Type B pancreatic cell (in vitro differentiated cells): ENCODE measurements at regions not wholly inside any gene's neighbourhood (a gene's known extent, or its start where the extent isn't known, plus 50 kb on each side); places are given as distances from the start of the nearest gene placed in this dataset.
A peak's percentile ranks its signal among the peaks of the same experiment; 100 is the strongest.

Source experiments
- DNase-seq: peaks from one replicate; pipeline ENCODE4 v3.0.0; 2021; ENCODE audit warnings: mixed read lengths; ENCODE audit not compliant: unreplicated experiment; ENCODE audit errors: extremely low spot score
- H3K27ac Mint-ChIP-seq: 2 replicates; pipeline ENCODE4 v1.8.0; 2021; ENCODE audit warnings: mild to moderate bottlenecking, mixed read lengths
- H3K27me3 Mint-ChIP-seq: 2 replicates; pipeline ENCODE4 v1.8.0; 2021; ENCODE audit warnings: mixed read lengths
- H3K36me3 Mint-ChIP-seq: 2 replicates; pipeline ENCODE4 v1.8.0; 2021; ENCODE audit warnings: mixed read lengths
- H3K4me1 Mint-ChIP-seq: one replicate; pipeline ENCODE4 v1.8.0; 2021; ENCODE audit warnings: mixed read lengths; ENCODE audit not compliant: unreplicated experiment
- H3K4me3 Mint-ChIP-seq: 2 replicates; pipeline ENCODE4 v1.8.0; 2021; ENCODE audit warnings: mild to moderate bottlenecking, mixed read lengths
- H3K9me3 Mint-ChIP-seq: 2 replicates; pipeline ENCODE4 v1.8.0; 2021; ENCODE audit warnings: mixed read lengths
- CTCF ChIP-seq: fragments of 200-600 bp; sonication (generic); conservative IDR thresholded peaks from 2 replicates; pipeline ENCODE4 v1.5.0; 2021; ENCODE audit warnings: antibody characterized with exemption, mild to moderate bottlenecking

- peak overlapping the region; percentile 80 for H3K27ac Mint-ChIP-seq
- no peaks in the 10 kb centered on the region for H3K36me3 Mint-ChIP-seq
- no peak for DNase-seq
- H3K9me3 Mint-ChIP-seq = peaks cover 14% of the 10 kb centered on the region
- H3K27me3 Mint-ChIP-seq = no peaks in the 10 kb centered on the region
- no peaks in the 10 kb centered on the region for H3K4me1 Mint-ChIP-seq
- TF ChIP-seq CTCF = no peak
- no peak overlapping the region for H3K4me3 Mint-ChIP-seq
These were observed 234.2 kb downstream of the PCDH17 start for GRCh38 chr13:57865600-57866294.

- H3K4me1 Mint-ChIP-seq = no peaks in the 10 kb centered on the region
- H3K9me3 Mint-ChIP-seq = no peaks in the 10 kb centered on the region
- no peak overlapping the region for H3K4me3 Mint-ChIP-seq
- H3K27me3 Mint-ChIP-seq = no peaks in the 10 kb centered on the region
- no peaks in the 10 kb centered on the region for H3K36me3 Mint-ChIP-seq
- no peak for TF ChIP-seq CTCF
- DNase-seq = no peak
- H3K27ac Mint-ChIP-seq = no peak overlapping the region
These were observed 243.0 kb downstream of the PCDH17 start for GRCh38 chr13:57874530-57874929.

GRCh38 chr13:57877601-57878000 lies 246.1 kb downstream of the PCDH17 start:
- Mint-ChIP-seq H3K9me3 (no peaks in the 10 kb centered on the region), H3K27me3 (no peaks in the 10 kb centered on the region), H3K27ac (no peak overlapping the region), H3K36me3 (no peaks in the 10 kb centered on the region), H3K4me3 (no peak overlapping the region), H3K4me1 (no peaks in the 10 kb centered on the region)
- no peak for DNase-seq
- no peak for TF ChIP-seq CTCF

- no peak for DNase-seq
- H3K36me3 Mint-ChIP-seq = no peaks in the 10 kb centered on the region
These were observed 246.7 kb downstream of the PCDH17 start for GRCh38 chr13:57878291-57878690.

GRCh38 chr13:57897225-57897624 lies 265.7 kb downstream of the PCDH17 start:
- Mint-ChIP-seq H3K36me3 (no peaks in the 10 kb centered on the region), H3K4me3 (no peak overlapping the region), H3K9me3 (no peaks in the 10 kb centered on the region), H3K27ac (no peak overlapping the region), H3K27me3 (no peaks in the 10 kb centered on the region), H3K4me1 (no peaks in the 10 kb centered on the region)
- no peak for TF ChIP-seq CTCF
- no peak for DNase-seq

More at GRCh38 chr13:57878291-57878690, 246.7 kb downstream of the PCDH17 start:
- no peaks in the 10 kb centered on the region for H3K9me3 Mint-ChIP-seq
- H3K4me1 Mint-ChIP-seq = no peaks in the 10 kb centered on the region
- no peaks in the 10 kb centered on the region for H3K27me3 Mint-ChIP-seq
- no peak overlapping the region for H3K4me3 Mint-ChIP-seq
- TF ChIP-seq CTCF = no peak
- H3K27ac Mint-ChIP-seq = no peak overlapping the region
